ENCODE measurements at regions not wholly inside any gene's neighbourhood (a gene's known extent, or its start where the extent isn't known, plus 50 kb on each side); places are given as distances from the start of the nearest gene placed in this dataset.

DNA sequence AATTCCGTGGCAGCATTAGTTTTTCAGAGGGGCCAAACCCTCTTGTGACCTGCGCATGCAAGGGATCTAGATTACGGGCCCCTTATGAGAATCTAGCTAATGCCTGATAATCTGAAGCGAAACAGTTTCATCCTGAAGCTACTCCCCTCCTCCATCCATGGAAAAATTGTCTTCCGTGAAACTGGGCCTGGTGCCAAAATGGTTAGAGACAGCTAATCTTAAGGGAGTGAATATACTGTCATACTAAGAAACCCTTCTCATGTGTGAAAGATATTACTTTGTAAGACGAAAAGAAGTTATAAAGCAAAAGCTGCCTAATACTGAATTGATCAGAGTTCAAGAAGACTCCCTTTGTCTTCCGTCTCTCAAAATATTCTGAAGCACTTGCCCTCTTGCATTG lies 166.3 kb downstream of the DUSP10 start:
- H3K36me3 ChIP-seq (ENCODE audit: insufficient read depth, low read length) = no peaks in the 10 kb centered on the region
- H3K9me2 ChIP-seq (ENCODE audit: insufficient read depth, low read length) = no peaks in the 10 kb centered on the region
- H3K79me2 ChIP-seq (replicated peaks; ENCODE audit: insufficient read depth, low read length) = no peaks in the 10 kb centered on the region
- TF ChIP-seq POLR2AphosphoS5 (IDR thresholded peaks at IDR 0.05) (no peak), TAF1 (IDR thresholded peaks at IDR 0.05; ENCODE audit: low read depth) (no peak), RAD21 (conservative IDR thresholded peaks at IDR 0.05) (no peak)
- TF ChIP-seq, protein P1, sequence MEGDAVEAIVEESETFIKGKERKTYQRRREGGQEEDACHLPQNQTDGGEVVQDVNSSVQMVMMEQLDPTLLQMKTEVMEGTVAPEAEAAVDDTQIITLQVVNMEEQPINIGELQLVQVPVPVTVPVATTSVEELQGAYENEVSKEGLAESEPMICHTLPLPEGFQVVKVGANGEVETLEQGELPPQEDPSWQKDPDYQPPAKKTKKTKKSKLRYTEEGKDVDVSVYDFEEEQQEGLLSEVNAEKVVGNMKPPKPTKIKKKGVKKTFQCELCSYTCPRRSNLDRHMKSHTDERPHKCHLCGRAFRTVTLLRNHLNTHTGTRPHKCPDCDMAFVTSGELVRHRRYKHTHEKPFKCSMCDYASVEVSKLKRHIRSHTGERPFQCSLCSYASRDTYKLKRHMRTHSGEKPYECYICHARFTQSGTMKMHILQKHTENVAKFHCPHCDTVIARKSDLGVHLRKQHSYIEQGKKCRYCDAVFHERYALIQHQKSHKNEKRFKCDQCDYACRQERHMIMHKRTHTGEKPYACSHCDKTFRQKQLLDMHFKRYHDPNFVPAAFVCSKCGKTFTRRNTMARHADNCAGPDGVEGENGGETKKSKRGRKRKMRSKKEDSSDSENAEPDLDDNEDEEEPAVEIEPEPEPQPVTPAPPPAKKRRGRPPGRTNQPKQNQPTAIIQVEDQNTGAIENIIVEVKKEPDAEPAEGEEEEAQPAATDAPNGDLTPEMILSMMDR (IDR thresholded peaks at IDR 0.05; ENCODE audit: poor library complexity, severe bottlenecking) = no peak
- H3K9me3 ChIP-seq (ENCODE audit: low read length) = no peaks in the 10 kb centered on the region
- H3F3A ChIP-seq (ENCODE audit: insufficient read depth, low read length, poor library complexity, severe bottlenecking) = no peaks in the 10 kb centered on the region
- no peak overlapping the region for H3K9ac ChIP-seq (ENCODE audit: low read length)
- no peak overlapping the region for H2AFZ ChIP-seq (ENCODE audit: low read depth, low read length)
- no peak overlapping the region for H3K4me2 ChIP-seq (ENCODE audit: low read length)
- H4K20me1 ChIP-seq (ENCODE audit: insufficient read depth) = no peaks in the 10 kb centered on the region
- no peak overlapping the region for H3K27ac ChIP-seq (ENCODE audit: low read length)
- H3K27me3 ChIP-seq (ENCODE audit: insufficient read depth, low read depth, low read length) = no peaks in the 10 kb centered on the region
- H3K4me3 ChIP-seq (ENCODE audit: low read length) = no peak overlapping the region

- no peaks in the 10 kb centered on the region for H4K20me1 ChIP-seq (ENCODE audit: insufficient read depth)
- H2AFZ ChIP-seq (ENCODE audit: low read depth, low read length) = no peak overlapping the region
- H3K9me3 ChIP-seq (ENCODE audit: low read length) = no peaks in the 10 kb centered on the region
- TF ChIP-seq REST (IDR thresholded peaks at IDR 0.05; ENCODE audit: borderline replicate concordance) = no peak
- TF ChIP-seq EZH2 (IDR thresholded peaks at IDR 0.05; ENCODE audit: borderline replicate concordance, insufficient read depth, low read length, poor library complexity, severe bottlenecking) = no peak
- no peak for TF ChIP-seq MXI1 (conservative IDR thresholded peaks at IDR 0.05; ENCODE audit: poor library complexity, severe bottlenecking)
- TF ChIP-seq, protein P1 (IDR thresholded peaks at IDR 0.05; ENCODE audit: poor library complexity, severe bottlenecking) = no peak
- no peak for TF ChIP-seq RAD21 (conservative IDR thresholded peaks at IDR 0.05)
- no peak for TF ChIP-seq SMC3 (conservative IDR thresholded peaks at IDR 0.05; ENCODE audit: poor library complexity)
- no peak for TF ChIP-seq EP300 (conservative IDR thresholded peaks at IDR 0.05; ENCODE audit: poor library complexity, severe bottlenecking)
- TF ChIP-seq TAF1 (IDR thresholded peaks at IDR 0.05; ENCODE audit: low read depth) = no peak
- TF ChIP-seq POLR2AphosphoS5 (IDR thresholded peaks at IDR 0.05) = no peak
- H3K79me2 ChIP-seq (replicated peaks; ENCODE audit: insufficient read depth, low read length) = no peaks in the 10 kb centered on the region
- H3K36me3 ChIP-seq (ENCODE audit: insufficient read depth, low read length) = no peaks in the 10 kb centered on the region
- no peaks in the 10 kb centered on the region for H3K27me3 ChIP-seq (ENCODE audit: insufficient read depth, low read depth, low read length)
- no peak overlapping the region for H3K4me3 ChIP-seq (ENCODE audit: low read length)
- H3K4me2 ChIP-seq (ENCODE audit: low read length) = no peak overlapping the region
- no peak overlapping the region for H3K27ac ChIP-seq (ENCODE audit: low read length)
- no peaks in the 10 kb centered on the region for H3K9me2 ChIP-seq (ENCODE audit: insufficient read depth, low read length)
- no peaks in the 10 kb centered on the region for H3F3A ChIP-seq (ENCODE audit: insufficient read depth, low read length, poor library complexity, severe bottlenecking)
- H3K9ac ChIP-seq (ENCODE audit: low read length) = no peak overlapping the region
Measured at GRCh38 chr1:221576268-221576667, 165.6 kb downstream of the DUSP10 start.
